ENCODE measurements at regions not wholly inside any gene's neighbourhood (a gene's known extent, or its start where the extent isn't known, plus 50 kb on each side); places are given as distances from the start of the nearest gene placed in this dataset.

DNA sequence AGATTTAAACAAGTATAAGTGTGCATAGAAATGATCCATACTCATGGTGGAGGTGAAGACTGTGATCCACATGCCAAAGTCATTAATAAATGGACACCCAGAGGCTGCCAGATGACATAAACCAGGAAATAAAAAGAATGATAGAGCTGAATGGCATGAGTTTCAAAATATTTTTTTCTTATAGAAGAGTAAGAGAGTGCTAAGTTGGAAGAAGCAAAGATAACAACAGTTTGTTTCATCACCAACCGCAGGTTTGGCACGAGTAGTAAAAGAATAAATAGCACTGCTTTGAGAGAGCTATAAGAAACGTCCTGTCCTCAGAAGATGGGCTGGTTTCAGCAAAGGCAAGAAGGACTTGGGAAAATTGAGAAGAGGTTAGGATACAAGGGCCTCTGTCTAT lies 246.9 kb downstream of the UBE3D start:
- DNase-seq (ENCODE audit: low read depth): peak; percentile 11

DNA sequence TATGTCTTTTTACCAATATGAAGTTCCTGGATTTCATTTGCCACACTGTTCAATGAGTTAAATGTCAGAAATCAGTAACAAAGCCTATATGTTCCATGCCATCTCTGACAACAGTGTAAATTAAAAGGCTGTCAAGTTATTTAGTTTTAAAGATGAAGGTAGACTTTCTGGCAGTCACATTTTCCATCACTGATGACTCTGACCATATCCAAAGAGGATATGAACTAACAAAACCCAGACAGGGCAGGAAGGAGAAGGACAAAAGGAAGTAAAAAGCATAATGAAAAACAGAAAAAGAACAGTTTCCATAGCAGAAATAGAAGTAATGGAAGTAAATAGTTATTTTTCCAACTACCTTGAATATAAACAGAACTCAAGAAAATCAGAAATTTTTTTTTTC lies 242.3 kb downstream of the UBE3D start:
- DNase-seq (ENCODE audit: low read depth): no peak

DNA sequence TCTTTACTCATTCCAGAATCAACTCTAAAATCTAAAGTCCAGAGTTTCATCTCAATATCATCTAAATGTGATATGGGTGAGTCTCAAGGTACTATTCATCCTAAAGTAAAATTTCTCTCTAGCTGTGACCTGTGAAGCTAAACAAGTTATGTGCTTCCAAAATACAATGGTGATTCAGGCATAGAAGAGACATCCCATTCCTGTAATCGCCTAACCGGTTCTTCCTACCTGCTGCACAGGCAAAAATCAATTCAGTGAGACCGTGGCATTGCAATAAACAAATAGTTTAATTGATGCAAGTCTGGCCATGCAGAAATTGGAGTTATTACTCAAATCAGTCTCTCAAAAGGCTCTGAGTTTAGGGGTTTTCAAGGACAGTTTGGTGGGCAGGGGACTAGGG lies 232.8 kb downstream of the UBE3D start:
- no peak for DNase-seq (ENCODE audit: low read depth)

DNA sequence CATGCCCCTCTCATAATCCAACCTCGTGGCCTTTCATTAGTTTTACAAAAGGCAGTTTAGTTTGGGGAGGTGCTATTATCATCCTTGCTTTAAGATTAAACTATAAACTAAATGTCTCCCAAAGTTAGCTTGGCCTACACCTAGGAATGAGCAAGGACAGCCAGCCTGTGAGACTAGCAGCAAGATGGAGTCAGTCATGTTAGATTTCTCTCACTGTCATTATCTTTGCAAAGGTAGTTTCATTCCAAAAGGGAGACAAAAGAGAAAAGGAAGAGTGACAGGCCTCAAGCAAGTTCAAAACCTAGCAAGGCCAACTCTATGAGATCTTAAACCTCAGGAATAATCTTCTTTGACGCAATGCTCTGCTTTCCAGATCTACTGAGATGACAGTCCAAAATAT lies 232.2 kb downstream of the UBE3D start:
- no peak for DNase-seq (ENCODE audit: low read depth)

DNA sequence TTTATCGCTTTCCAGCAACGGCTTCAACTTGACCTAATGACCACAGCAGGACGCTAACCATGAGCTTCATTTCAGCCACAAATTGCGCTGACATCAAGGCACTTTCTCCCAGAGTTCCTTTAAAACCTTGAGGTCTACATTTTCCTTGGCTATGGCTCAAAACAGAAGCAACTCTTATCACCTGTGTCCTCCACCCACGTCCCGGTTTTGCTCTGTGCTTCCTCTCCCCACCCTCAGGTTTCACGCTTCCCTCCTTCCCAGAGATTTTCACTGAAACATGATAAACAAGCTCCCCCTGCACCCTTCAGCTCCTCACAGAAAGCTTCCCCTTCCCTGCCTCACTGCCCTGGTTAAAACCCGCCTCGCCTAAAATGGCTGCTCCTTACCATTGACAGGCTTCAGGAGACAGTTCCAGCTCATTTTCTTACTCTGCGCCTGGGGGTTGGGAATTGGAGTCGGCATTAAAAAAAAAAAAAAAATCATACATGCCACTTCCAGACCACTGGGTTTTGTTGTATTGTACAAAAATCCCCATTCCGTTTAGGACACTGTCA lies 229.5 kb downstream of the UBE3D start:
- DNase-seq (ENCODE audit: low read depth): no peak

DNA sequence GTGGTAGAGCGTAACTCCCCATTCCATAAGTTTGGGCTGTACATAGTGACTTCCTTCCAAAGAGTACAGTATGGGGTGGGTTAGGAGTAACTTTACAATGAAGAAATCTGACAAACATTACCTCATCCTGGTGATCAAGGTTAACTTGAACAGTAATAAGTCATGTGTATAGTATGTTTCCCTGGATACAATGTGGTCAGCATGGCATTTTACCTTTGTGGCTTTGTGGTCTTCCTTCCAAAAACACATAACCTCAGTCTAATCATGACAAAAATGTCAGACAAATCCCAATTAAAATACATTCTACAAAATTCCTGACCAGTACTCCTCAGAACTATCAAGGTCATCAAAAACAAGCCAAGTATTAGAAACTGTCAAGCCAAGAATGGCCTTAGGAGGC lies 225.1 kb downstream of the UBE3D start:
- no peak for DNase-seq (ENCODE audit: low read depth)

DNA sequence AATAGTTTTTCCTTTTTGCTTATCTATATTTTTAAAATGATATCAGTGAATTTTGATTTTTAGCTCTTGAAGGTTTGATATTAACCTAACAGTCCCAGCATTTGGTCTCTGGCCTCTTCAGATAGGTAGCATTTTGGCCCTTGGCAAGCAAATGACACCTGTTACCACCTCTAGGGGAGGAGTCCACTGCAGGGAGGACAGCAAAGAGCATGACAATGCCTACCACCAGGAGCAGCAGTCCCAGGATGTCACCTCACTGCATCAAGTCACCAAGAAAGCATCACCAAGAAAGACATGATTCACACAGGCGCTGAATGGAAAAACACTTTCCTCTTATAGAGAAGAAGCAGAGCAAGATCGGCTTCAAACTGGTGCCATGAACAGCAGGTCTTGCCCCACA lies 224.3 kb downstream of the UBE3D start:
- DNase-seq (ENCODE audit: low read depth): no peak

Measured in GM04504 (cell line).